SHP77 treated with DMSO at 0.1 percent for 48 hours (cell line): ENCODE measurements at regions not wholly inside any gene's neighbourhood (a gene's known extent, or its start where the extent isn't known, plus 50 kb on each side); places are given as distances from the start of the nearest gene placed in this dataset.
"Not testable (repeated sequence)": the region's sequence is repeated elsewhere in the genome, so short reads cannot be mapped to it uniquely, and the experiment has no call there.

Experiments
- DNase-seq: peaks from one replicate; lab custom pipeline; 2025; lab: John Stamatoyannopoulos, UW

DNA sequence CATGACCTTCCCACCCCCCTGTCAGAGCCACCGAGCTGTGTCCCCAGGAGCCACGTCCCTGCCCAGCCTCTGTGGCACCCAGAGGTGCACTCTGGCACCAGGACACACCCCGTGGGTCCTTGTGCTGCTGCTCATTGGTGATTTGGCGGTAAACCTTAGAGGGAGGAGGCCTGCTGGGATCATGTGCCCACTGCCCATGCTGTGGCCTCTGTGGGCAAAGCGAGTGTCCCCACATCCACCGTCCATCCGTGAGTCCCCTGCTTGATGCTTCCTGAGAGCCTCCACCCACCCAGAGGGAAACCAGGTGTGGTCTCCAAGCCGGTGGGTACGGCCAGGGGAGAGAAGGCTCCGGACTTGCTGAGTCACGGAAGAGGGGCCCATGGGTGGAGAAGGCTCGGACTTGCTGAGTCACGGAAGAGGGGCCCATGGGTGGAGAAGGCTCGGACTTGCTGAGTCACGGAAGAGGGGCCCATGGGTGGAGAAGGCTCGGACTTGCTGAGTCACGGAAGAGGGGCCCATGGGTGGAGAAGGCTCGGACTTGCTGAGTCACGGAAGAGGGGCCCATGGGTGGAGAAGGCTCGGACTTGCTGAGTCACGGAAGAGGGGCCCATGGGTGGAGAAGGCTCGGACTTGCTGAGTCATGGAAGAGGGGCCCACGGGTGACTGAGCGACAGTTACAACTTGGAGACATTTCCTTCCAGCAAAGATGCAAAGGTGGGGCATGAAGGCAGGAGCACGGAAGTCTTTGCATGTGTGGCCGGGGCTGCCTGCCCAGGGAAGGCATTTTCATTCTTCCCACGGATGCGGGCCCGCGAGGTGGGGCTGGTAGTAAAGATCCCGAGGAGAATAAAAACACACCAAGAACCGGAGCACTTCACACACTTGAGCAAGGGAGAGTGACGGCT is 49.6 kb upstream of the ZNF469 start:
- not testable (repeated sequence) for DNase-seq
